MM.1S (cell line): ENCODE measurements at regions not wholly inside any gene's neighbourhood (a gene's known extent, or its start where the extent isn't known, plus 50 kb on each side); places are given as distances from the start of the nearest gene placed in this dataset.

ENCODE experiments used
- DNase-seq: peaks from one replicate; pipeline ENCODE4 v3.0.0-alpha.2; 2015
- H2AFZ ChIP-seq: fragments of 300-600 bp; sonication (generic); 2 replicates; pipeline ENCODE4 v1.6.0; 2016; ENCODE audit warnings: antibody characterized with exemption, low read length
- H3F3A ChIP-seq: fragments of 300-600 bp; sonication (generic); 2 replicates; pipeline ENCODE4 v1.6.1; 2016; ENCODE audit warnings: mild to moderate bottlenecking, antibody characterized with exemption, low read length, moderate library complexity, mixed read lengths; ENCODE audit not compliant: insufficient read depth
- H3K27ac ChIP-seq: fragments of 300-600 bp; sonication (generic); 2 replicates; pipeline ENCODE4 v1.5.1; 2016; ENCODE audit warnings: mild to moderate bottlenecking, low read length
- H3K27me3 ChIP-seq: fragments of 300-600 bp; sonication (generic); replicated peaks from 2 replicates; pipeline ENCODE4 v1.6.0; 2016; ENCODE audit warnings: low read length; ENCODE audit not compliant: insufficient read depth
- H3K36me3 ChIP-seq: fragments of 300-600 bp; sonication (generic); replicated peaks from 2 replicates; pipeline ENCODE4 v1.6.1; 2016; ENCODE audit warnings: mild to moderate bottlenecking, low read length, mixed read lengths; ENCODE audit not compliant: insufficient read depth
- H3K4me1 ChIP-seq: fragments of 300-600 bp; sonication (generic); 2 replicates; pipeline ENCODE4 v1.6.1; 2016; ENCODE audit warnings: low read length, mixed read lengths
- H3K4me2 ChIP-seq: fragments of 300-600 bp; sonication (generic); 2 replicates; pipeline ENCODE4 v1.6.0; 2016; ENCODE audit warnings: low read depth, low read length
- H3K4me3 ChIP-seq: fragments of 300-600 bp; sonication (generic); 2 replicates; pipeline ENCODE4 v1.5.1; 2016; ENCODE audit warnings: low read length, mixed read lengths
- H3K79me2 ChIP-seq: fragments of 300-600 bp; sonication (generic); 2 replicates; pipeline ENCODE4 v1.6.1; 2016; ENCODE audit warnings: mixed run types, low read length, mixed read lengths
- H3K9ac ChIP-seq: fragments of 300-600 bp; sonication (generic); 2 replicates; pipeline ENCODE4 v1.6.1; 2016; ENCODE audit warnings: low read length, mixed read lengths
- H3K9me2 ChIP-seq: fragments of 300-600 bp; sonication (generic); replicated peaks from 2 replicates; pipeline ENCODE4 v1.6.1; 2016; ENCODE audit warnings: mild to moderate bottlenecking, low read length, mixed read lengths; ENCODE audit not compliant: insufficient read depth
- H3K9me3 ChIP-seq: fragments of 300-600 bp; sonication (generic); replicated peaks from 2 replicates; pipeline ENCODE4 v1.6.1; 2016; ENCODE audit warnings: mild to moderate bottlenecking, low read length, mixed read lengths; ENCODE audit not compliant: insufficient read depth
- H4K20me1 ChIP-seq: fragments of 300-600 bp; sonication (generic); 2 replicates; pipeline ENCODE4 v1.6.1; 2016; ENCODE audit warnings: mild to moderate bottlenecking, low read length, moderate library complexity, mixed read lengths; ENCODE audit not compliant: insufficient read depth
- CTCF ChIP-seq: fragments of 300-600 bp; sonication (generic); IDR thresholded peaks from 2 replicates; pipeline ENCODE4 v1.5.1; 2016; ENCODE audit warnings: antibody characterized with exemption, low read length, mixed read lengths
- EZH2 ChIP-seq: fragments of 300-600 bp; sonication (generic); optimal IDR thresholded peaks from 2 replicates; pipeline ENCODE3; 2017; ENCODE audit warnings: low read depth, mild to moderate bottlenecking, antibody characterized with exemption, low read length, mixed read lengths
- EZH2phosphoT487 ChIP-seq: fragments of 300-600 bp; sonication (generic); IDR thresholded peaks from 2 replicates; pipeline ENCODE4 v1.6.1; 2018; ENCODE audit warnings: antibody characterized with exemption, low read length

GRCh38 chr17:13420418-13420826, 181.3 kb downstream of the HS3ST3A1 start:
- no peak for DNase-seq
- no peaks in the 10 kb centered on the region for H3K9me2 ChIP-seq
- H3K79me2 ChIP-seq, result no peaks in the 10 kb centered on the region
- no peaks in the 10 kb centered on the region for H3K4me1 ChIP-seq
- H2AFZ ChIP-seq, result no peak overlapping the region
- no peak overlapping the region for H3K27ac ChIP-seq
- H3F3A ChIP-seq, result no peaks in the 10 kb centered on the region
- no peaks in the 10 kb centered on the region for H3K36me3 ChIP-seq
- H3K4me2 ChIP-seq, result no peak overlapping the region
- H4K20me1 ChIP-seq, result no peaks in the 10 kb centered on the region
- H3K27me3 ChIP-seq, result no peaks in the 10 kb centered on the region
- TF ChIP-seq EZH2, result no peak
- no peak for TF ChIP-seq EZH2phosphoT487
- TF ChIP-seq CTCF, result no peak
- H3K4me3 ChIP-seq, result no peak overlapping the region
- no peaks in the 10 kb centered on the region for H3K9me3 ChIP-seq
- H3K9ac ChIP-seq, result no peak overlapping the region

DNA sequence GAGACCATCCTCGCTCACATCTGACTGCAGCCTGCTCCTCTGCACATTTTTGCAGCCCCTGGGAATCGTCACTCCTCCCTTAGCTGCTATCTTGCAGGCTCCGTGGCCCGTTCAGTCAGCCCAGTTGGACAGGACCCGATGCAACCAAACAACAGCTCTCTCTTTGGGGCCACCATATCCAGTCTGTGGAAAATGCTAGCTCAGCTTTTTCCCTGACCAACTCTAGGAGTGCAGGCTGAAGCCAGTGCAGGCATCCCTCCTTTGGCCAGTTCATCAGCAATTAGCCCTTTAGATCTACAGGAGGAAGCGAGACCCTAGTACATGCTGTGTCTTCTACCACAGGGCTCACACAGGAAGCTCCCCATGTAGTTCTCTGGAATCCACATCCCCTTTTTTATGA, 182.1 kb downstream of the HS3ST3A1 start:
- H3K36me3 ChIP-seq, result no peaks in the 10 kb centered on the region
- H3K27me3 ChIP-seq, result no peaks in the 10 kb centered on the region
- no peak overlapping the region for H3K4me3 ChIP-seq
- no peaks in the 10 kb centered on the region for H4K20me1 ChIP-seq
- no peaks in the 10 kb centered on the region for H3K79me2 ChIP-seq
- no peaks in the 10 kb centered on the region for H3K4me1 ChIP-seq
- H2AFZ ChIP-seq, result no peak overlapping the region
- H3K9ac ChIP-seq, result no peak overlapping the region
- no peaks in the 10 kb centered on the region for H3F3A ChIP-seq
- no peaks in the 10 kb centered on the region for H3K9me3 ChIP-seq
- DNase-seq, result no peak
- H3K9me2 ChIP-seq, result no peaks in the 10 kb centered on the region
- H3K4me2 ChIP-seq, result no peak overlapping the region
- no peak for TF ChIP-seq EZH2
- no peak overlapping the region for H3K27ac ChIP-seq

DNA sequence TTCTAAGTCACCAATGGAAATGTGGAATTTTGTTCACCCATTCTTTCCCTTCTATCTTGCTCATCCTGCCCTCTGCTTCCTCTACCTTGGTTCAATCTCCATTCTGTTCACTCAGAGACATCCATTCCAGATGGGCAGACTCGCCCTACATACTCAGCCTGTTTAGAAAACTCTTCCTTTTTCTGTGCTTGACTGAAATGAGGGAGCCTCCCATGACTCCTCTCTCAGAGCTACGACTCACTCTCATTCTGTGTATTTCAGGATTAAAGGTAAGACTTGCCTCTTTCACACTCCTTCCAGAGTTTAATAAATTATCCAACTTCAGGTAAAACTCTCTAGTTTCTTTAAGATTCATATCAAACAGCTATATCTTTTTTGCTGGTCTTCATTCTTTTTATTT, 182.8 kb downstream of the HS3ST3A1 start:
- H4K20me1 ChIP-seq, result no peaks in the 10 kb centered on the region
- H3K4me2 ChIP-seq, result no peak overlapping the region

More for the DNA sequence above, 182.8 kb downstream of the HS3ST3A1 start:
- Histone ChIP-seq H3K9me3 (no peaks in the 10 kb centered on the region), H3K36me3 (no peaks in the 10 kb centered on the region), H3K9ac (no peak overlapping the region), H3K4me1 (no peaks in the 10 kb centered on the region), H3K27ac (no peak overlapping the region), H3K27me3 (no peaks in the 10 kb centered on the region), H3K4me3 (no peak overlapping the region), H2AFZ (no peak overlapping the region), H3K9me2 (no peaks in the 10 kb centered on the region), H3F3A (no peaks in the 10 kb centered on the region), H3K79me2 (no peaks in the 10 kb centered on the region)
- no peak for DNase-seq
- no peak for TF ChIP-seq EZH2
- no peak for TF ChIP-seq CTCF
- TF ChIP-seq EZH2phosphoT487, result no peak
